WTC11 (cell line): ENCODE measurements at regions not wholly inside any gene's neighbourhood (a gene's known extent, or its start where the extent isn't known, plus 50 kb on each side); places are given as distances from the start of the nearest gene placed in this dataset.

Source experiments
- ATAC-seq: fragments of 200-7000 bp; cut with Tn5 transposase; 2 replicates; pipeline ENCODE4 v1.10.0; 2021; ENCODE audit warnings: mild to moderate bottlenecking, moderate library complexity
- CTCF ChIA-PET: fragments of 300-600 bp; sonication (Branson Sonifier 250); formaldehyde crosslinking; loops from one replicate; lab custom pipeline; 2021; ENCODE audit warnings: antibody characterized with exemption; lab: Charles Lee
- POLR2A ChIA-PET: fragments of 350-600 bp; sonication (Branson Sonifier 250); formaldehyde crosslinking; loops from one replicate; lab custom pipeline; 2021; ENCODE audit warnings: antibody characterized with exemption; lab: Charles Lee
- DNase-seq: peaks from one replicate; pipeline ENCODE4 v3.0.0; 2021; ENCODE audit warnings: low spot score
- H3K27ac Mint-ChIP-seq: 2 replicates; pipeline ENCODE4 v1.8.0; 2021; ENCODE audit warnings: mixed read lengths
- H3K27me3 Mint-ChIP-seq: 2 replicates; pipeline ENCODE4 v1.8.0; 2021; ENCODE audit warnings: low read depth, mild to moderate bottlenecking, moderate library complexity, mixed read lengths
- H3K36me3 Mint-ChIP-seq: 2 replicates; pipeline ENCODE4 v1.8.0; 2021; ENCODE audit warnings: mixed read lengths
- H3K4me1 Mint-ChIP-seq: 2 replicates; pipeline ENCODE4 v1.8.0; 2022; ENCODE audit warnings: mixed read lengths
- H3K4me3 Mint-ChIP-seq: 2 replicates; pipeline ENCODE4 v1.8.0; 2021; ENCODE audit warnings: mild to moderate bottlenecking, moderate library complexity, mixed read lengths
- H3K9me3 Mint-ChIP-seq: 2 replicates; pipeline ENCODE4 v1.8.0; 2021; ENCODE audit warnings: mixed read lengths
- ATF2 ChIP-seq: sonication (generic); formaldehyde crosslinking; IDR thresholded peaks from 2 replicates; pipeline ENCODE4 v1.8.1; 2022; ENCODE audit warnings: low read depth, missing genetic modification reagents, borderline replicate concordance
- CREB1 ChIP-seq: sonication (generic); formaldehyde crosslinking; IDR thresholded peaks from 2 replicates; pipeline ENCODE4 v1.8.0; 2023; ENCODE audit warnings: mild to moderate bottlenecking, missing genetic modification reagents
- E2F4 ChIP-seq: sonication (generic); formaldehyde crosslinking; IDR thresholded peaks from 2 replicates; pipeline ENCODE4 v1.8.1; 2022; ENCODE audit warnings: low read depth, mild to moderate bottlenecking, moderate library complexity, missing genetic modification reagents, borderline replicate concordance
- ESRRA ChIP-seq: sonication (generic); formaldehyde crosslinking; IDR thresholded peaks from 2 replicates; pipeline ENCODE4 v1.8.1; 2022; ENCODE audit warnings: mild to moderate bottlenecking, missing genetic modification reagents, borderline replicate concordance
- IRF1 ChIP-seq: sonication (generic); formaldehyde crosslinking; IDR thresholded peaks from 2 replicates; pipeline ENCODE4 v1.8.0; 2023; ENCODE audit warnings: missing genetic modification reagents
- NR2C2 ChIP-seq: sonication (generic); formaldehyde crosslinking; IDR thresholded peaks from 2 replicates; pipeline ENCODE4 v1.8.0; 2022; ENCODE audit warnings: mild to moderate bottlenecking, missing genetic modification reagents
- RORB ChIP-seq: fragments of 250-450 bp; sonication (Bioruptor Pico); IDR thresholded peaks from 2 replicates; pipeline ENCODE4 v1.9.0; 2021; ENCODE audit warnings: mild to moderate bottlenecking
- SP1 ChIP-seq: sonication (generic); formaldehyde crosslinking; conservative IDR thresholded peaks from 2 replicates; pipeline ENCODE4 v1.8.1; 2022; ENCODE audit warnings: missing genetic modification reagents
- TCF7 ChIP-seq: sonication (generic); formaldehyde crosslinking; IDR thresholded peaks from 2 replicates; pipeline ENCODE4 v1.8.0; 2022; ENCODE audit warnings: mild to moderate bottlenecking, low read depth, missing genetic modification reagents, moderate library complexity
- TP53 ChIP-seq: sonication (generic); formaldehyde crosslinking; IDR thresholded peaks from 2 replicates; pipeline ENCODE4 v1.8.1; 2023; ENCODE audit warnings: mild to moderate bottlenecking, missing genetic modification reagents
- USF1 ChIP-seq: sonication (generic); formaldehyde crosslinking; IDR thresholded peaks from 2 replicates; pipeline ENCODE4 v1.8.0; 2022; ENCODE audit warnings: mild to moderate bottlenecking, missing genetic modification reagents
- ZNF396 ChIP-seq: fragments of 250-450 bp; sonication (Bioruptor Pico); IDR thresholded peaks from 2 replicates; pipeline ENCODE4 v1.8.0; 2021; ENCODE audit warnings: mild to moderate bottlenecking, moderate library complexity, borderline replicate concordance
- ZNF416 ChIP-seq: fragments of 250-450 bp; sonication (Bioruptor Pico); IDR thresholded peaks from 2 replicates; pipeline ENCODE4 v1.9.0; 2021; ENCODE audit warnings: mild to moderate bottlenecking, inconsistent platforms
- ZNF532 ChIP-seq: fragments of 250-450 bp; sonication (Bioruptor Pico); IDR thresholded peaks from 2 replicates; pipeline ENCODE4 v1.9.0; 2021; ENCODE audit warnings: mild to moderate bottlenecking, borderline replicate concordance

- peaks cover 7% of the 10 kb centered on the region for H3K36me3 Mint-ChIP-seq
- no peak overlapping the region for H3K27ac Mint-ChIP-seq
- ATAC-seq, result no peak
- ChIA-PET CTCF (interaction anchor here (0.6 to 10.7 kb wide), 3 partner anchors 14 to 73 kb away, joined by 5 to 83 read pairs (median 24); no protein-coding TSS in a partner anchor), POLR2A (no interaction called here)
- H3K27me3 Mint-ChIP-seq, result peaks cover 12% of the 10 kb centered on the region
- H3K4me1 Mint-ChIP-seq, result peaks cover 21% of the 10 kb centered on the region
- DNase-seq, result peak; percentile 8
- TF ChIP-seq TP53 (no peak), SP1 (CRISPR knock-in tag) (no peak), RORB (CRISPR knock-in tag) (no peak), CREB1 (CRISPR knock-in tag) (no peak), E2F4 (CRISPR knock-in tag) (no peak), TCF7 (CRISPR knock-in tag) (no peak), ZNF396 (CRISPR knock-in tag) (no peak)
- H3K4me3 Mint-ChIP-seq, result no peak overlapping the region
- peaks cover 13% of the 10 kb centered on the region for H3K9me3 Mint-ChIP-seq
Observed at GRCh38 chr4:3865986-3866812, 100.0 kb downstream of the ADRA2C start.

- H3K27me3 Mint-ChIP-seq, result peaks cover 13% of the 10 kb centered on the region
- TF ChIP-seq ATF2 (CRISPR knock-in tag) (no peak), CREB1 (CRISPR knock-in tag) (no peak), E2F4 (CRISPR knock-in tag) (no peak), ZNF532 (CRISPR knock-in tag) (no peak), NR2C2 (CRISPR knock-in tag) (no peak), USF1 (CRISPR knock-in tag) (no peak), SP1 (CRISPR knock-in tag) (no peak), IRF1 (CRISPR knock-in tag) (no peak), ESRRA (CRISPR knock-in tag) (no peak), ZNF416 (CRISPR knock-in tag) (no peak)
- CTCF ChIA-PET, result no interaction called here
- POLR2A ChIA-PET, result no interaction called here
- peaks cover 13% of the 10 kb centered on the region for H3K9me3 Mint-ChIP-seq
- DNase-seq (peak; percentile 4), ATAC-seq (no peak)
- peaks cover 7% of the 10 kb centered on the region for H3K36me3 Mint-ChIP-seq
- no peak overlapping the region for H3K27ac Mint-ChIP-seq
- H3K4me3 Mint-ChIP-seq, result no peak overlapping the region
- H3K4me1 Mint-ChIP-seq, result peaks cover 21% of the 10 kb centered on the region
Observed at GRCh38 chr4:3866813-3867129, 100.6 kb downstream of the ADRA2C start.
